ENCODE measurements at regions not wholly inside any gene's neighbourhood (a gene's known extent, or its start where the extent isn't known, plus 50 kb on each side); places are given as distances from the start of the nearest gene placed in this dataset.
"Not testable (repeated sequence)": the region's sequence is repeated elsewhere in the genome, so short reads cannot be mapped to it uniquely, and the experiment has no call there.

DNA sequence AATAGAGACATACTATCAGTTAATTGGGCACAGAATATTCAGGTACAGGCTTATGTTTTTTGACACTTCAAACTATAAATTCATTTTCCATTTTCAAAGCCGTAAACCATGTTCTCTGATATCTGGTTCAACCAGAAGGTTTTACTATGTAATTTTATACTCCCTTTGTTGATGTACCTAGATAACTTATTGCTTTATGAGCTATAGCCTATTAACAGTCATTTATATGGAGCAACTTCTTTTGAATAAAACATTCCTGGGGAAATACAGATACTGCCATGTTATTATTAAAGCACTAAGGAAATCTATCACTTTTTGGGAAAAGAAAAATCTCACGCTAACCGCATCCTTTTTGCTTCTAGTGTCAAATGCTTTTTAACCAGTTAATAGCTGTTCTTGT is 505.6 kb downstream of the PYDC2 start:
- no peak for DNase-seq

DNA sequence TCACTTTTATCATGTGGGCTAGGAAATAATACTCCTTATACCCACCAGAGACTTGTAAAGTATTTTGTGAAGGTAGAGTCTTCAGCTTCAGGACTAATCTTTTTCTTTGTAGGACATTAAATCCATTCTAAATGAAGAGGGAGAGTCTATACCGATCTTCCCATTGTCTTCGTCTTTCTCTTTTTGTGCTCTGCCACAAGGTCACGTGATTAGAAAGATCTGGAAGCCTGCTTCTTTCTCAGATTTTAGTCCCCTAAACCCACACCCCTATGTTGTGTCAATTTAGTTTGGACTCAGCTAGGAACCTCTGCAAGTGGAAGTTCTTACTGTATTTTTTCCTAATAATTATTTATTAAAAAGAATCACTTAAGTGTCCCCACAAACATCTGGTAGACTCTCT is 507.3 kb downstream of the PYDC2 start:
- DNase-seq = no peak

DNA sequence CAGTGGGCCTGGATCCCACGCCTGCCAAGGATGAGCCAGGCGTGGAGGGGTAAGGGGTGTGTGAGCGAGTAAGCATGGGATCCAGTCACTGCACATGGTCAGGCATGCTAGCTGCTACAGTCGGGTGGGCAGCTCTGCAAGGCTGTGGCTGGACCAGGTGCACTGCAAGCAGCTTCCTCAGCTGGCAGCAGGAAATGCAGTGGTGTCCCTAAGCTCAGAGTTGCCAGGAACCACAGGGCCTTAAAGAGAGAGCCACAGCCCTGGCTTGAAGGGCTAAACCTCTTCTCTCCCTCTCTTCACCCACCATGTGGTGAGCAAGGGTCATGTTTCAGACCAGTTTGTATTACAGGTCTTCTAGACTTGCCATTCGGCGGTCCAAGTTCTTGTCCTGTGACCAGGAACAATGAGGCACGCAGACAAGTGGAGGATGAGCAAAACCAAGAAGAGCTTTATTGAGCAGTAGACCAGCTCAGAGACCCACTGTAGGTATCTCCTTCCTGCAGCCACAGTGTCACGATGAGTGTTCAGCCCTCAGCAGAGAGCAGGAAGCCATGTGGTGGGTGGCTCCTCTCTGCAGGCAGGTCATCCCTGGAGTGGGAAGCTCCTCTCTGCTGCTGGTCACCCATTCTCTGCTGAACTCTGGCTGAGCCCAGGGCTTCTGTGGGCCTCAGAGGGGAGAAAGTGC is 511.9 kb downstream of the PYDC2 start:
- no peak for DNase-seq

DNA sequence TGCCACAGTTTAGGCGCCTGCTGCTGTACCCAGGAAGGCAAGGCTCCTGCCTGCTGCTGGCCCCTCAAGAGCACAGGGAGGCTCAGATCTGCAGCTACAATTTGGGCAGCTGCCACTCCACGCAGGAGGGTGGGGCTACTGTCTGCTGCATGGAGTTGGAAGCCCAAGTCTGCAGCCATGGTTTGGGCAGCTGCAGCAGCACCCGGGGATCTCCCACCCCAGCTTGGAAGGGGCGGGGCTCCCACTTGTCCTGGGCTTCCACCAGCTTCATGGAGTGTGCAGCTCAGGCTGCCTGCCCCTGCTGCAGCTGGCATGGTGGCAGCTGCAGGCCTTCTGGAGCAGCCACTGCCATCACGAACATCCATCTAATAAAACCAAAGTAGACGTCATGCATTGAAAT is 512.9 kb downstream of the PYDC2 start:
- DNase-seq = no peak

DNA sequence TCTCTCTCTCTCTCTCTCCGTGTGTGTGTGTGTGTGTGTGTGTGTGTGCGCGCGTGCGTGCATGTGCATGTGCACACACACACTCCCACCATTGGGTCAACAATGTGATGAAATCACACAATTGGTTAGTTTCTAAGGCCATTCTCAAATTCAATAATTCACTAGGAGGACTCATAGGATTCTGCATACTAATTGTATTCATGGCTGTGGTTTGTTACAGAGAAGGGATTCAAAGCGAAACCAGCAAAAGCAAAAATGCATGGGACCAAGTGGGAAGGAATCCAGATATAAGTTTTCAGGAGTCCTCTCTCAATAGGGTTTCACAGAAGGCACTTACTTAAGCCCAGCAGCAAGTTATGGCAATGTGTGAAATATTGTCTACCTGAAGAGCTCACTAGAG is 515.0 kb downstream of the PYDC2 start:
- DNase-seq = no peak

DNA sequence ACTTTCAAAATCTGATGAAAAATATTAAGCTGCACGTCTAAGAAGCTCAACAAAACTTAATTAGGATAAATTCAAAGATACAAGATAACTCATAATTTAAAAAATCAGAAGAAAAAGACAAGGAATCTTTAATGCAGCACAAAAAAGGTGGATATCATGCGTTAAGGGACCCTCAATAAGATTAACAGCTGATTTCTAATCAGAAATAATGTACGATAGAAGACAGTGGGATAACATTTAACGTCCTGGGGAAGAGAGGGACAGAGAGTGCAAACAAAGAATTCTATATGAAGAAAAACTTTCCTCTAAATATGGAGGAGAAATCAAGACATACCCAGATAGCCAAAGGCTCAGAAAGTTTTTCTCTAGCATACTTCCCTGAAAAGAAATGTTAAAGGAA is 519.5 kb downstream of the PYDC2 start:
- DNase-seq = no peak

DNA sequence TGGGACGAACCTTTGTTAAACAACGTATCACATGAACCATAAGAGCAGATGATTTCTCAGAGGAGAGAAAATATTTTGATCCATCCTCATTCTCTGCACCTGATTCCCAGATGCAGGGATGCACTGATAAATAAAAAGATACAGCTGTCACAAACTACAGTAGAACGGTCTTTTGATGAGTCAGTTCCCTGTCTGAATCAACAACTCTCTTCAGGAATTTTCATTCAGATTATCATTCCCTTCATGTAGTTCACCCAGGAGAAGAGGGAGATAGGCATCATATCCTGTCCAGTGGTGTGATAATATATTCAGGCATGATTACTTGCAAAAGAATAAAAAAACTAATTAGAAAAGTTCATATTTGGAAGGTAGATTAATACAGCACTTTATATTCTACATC is 521.5 kb downstream of the PYDC2 start:
- no peak for DNase-seq

DNA sequence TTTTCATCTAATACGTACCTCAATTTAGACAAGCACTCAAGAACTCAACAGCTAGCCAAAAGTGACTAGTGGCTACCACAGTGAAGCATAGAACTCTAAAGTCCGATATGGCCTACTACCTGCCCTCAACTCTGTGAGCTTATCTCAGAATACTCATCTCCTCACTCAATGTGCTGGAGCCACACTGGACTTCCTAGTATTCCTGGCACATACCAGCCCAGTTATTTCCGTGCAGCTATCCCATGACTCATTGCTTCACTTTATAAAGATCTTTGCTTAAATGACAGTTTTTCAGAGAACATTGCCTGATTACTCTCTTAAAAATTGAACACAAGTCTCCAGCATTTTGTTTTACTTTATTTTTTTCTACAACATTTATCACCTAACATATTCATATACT is 524.7 kb downstream of the PYDC2 start:
- no peak for DNase-seq

DNA sequence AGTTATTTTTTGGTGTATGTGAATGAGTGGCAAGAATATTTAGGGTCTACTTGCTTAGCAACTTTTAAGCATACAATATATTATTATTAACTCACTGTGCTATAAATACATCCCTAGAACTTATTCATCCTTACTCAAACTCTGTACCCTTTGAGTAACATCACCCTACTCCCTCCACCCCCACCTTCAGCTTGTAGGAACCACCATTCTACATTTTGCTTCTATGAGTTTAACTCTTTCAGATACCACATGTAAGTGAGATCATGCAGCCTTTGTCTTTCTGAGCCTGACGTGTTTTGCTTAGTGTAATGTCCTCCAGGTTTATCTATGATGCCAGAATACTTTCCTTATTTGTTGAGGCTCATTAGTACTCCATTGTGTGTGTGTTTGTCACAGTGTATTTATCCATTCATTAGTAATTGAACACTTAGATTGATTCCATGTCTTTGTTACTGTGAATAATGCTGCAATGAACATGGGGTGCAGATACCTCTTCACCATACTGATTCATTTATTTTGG is 526.9 kb downstream of the PYDC2 start:
- no peak for DNase-seq

DNA sequence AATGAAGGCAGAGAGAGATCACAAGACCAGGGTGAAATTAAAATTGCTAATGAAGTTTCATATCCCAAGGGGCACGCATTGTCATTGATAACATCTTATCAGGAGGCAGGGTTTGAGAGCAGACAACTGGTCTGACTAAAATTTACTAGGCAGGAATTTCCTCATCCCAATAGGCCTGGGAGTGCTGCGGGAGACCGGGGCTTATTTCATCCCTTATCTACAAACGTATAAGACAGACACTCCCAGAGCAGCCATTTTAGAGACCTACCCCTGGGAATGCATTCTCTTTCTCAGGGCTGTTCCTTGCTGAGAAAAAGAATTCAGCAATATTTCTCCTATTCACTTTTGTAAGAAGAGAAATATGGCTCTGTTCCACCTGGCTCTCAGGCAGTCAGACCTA is 533.0 kb downstream of the PYDC2 start:
- DNase-seq = not testable (repeated sequence)

DNA sequence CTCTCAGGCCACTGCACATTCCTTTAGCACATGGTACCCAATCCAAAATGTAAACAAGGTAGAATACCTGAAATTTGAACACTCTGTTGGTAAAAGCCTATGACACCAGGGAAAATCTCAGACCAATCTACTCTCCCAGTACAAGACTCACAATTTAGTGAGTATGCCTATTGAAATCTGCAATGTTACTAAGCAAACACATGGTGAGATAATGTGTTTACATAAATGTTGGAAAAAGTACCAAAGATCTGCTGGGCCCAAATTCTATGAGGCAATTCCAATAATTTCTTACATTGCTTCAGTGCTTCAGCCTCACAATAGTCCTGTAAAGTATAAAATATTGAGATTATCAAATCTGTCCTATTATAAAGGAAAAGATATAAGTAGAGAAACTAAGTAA is 536.1 kb downstream of the PYDC2 start:
- DNase-seq = no peak

DNA sequence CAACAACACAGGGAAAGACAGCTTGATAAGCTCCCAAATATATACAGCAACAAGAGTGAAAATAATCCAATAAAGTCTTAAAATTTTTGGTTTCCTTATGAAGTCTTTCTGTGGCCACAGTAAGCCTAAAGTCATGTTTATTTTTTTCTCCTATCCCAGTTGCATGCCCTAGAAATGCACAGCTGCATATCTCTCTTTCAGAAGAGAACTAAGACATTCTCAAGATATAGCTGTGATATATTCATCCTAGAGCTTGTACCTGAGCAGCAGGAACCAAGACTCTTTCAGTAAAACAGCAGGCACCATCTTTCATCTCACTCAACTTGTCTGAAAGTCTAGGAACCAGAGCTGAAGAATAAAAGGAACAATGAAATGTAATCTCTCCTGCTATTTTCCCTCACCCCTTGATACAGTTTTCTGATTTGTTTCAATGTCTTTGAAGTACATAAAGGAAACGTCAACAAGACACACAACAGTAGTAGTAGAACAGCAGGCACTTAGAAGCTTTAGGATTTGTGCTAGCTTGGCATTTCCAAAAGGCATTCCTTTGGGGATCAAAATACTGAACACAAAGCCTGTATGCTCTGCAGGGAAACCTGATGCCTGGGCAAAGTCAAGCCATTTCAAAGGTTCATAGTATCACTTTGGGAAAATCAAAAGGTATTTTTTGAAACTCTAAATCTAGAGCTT is 536.8 kb downstream of the PYDC2 start:
- DNase-seq = no peak

DNA sequence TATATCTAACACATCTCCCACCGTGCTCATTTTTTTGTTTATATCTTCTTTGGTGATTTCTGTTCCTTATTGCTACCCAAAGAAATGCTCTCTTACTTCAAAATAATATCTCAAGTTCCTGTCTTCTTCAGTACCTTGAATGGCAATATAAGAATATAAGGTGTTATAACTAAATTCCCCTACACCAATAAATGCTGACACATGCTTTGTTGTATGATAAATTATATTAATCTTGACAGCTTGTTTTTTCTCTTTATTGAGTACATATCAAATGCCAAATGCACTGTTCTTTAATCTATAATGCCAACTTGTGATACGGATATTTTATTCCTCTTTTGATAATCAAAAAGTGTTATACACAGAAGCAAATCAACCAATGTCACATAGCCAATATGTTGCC is 540.3 kb downstream of the PYDC2 start:
- no peak for DNase-seq

DNA sequence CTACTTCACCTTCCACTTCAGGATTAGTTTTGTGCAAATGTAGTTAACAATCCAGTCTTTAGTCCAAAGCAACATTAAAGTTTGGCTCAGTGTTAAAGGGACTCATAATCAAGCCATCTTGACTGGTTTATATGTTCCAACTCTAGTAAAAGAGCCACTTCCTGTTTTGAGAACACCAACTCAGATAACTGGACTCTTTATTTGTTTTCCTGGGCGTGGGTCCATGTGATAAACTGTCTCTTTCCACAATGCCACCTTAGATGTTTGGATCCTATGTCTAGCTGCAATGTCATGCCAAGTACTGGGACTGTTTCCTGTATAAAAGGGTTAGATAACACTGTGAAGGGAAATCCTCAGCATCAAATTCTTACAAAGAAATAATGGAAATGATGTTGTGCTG is 545.0 kb downstream of the PYDC2 start:
- DNase-seq = no peak

DNA sequence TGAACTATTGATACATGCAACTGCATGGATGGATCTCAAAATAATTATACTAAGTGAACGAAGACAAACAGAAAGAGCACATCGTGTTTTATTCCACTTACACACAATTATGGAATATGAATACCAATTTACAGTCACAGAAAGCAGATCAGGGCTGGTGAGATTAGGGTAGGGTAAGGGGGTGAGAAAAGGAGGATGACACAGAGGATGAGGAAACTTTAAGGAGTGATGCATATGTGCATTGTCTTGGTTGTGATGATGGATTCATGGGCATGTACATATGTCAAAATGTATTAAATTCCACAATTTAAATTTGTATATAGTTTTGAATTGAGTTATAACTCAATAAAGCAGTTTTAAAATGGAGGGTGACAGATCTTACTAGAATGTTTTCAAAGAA is 548.9 kb downstream of the PYDC2 start:
- no peak for DNase-seq

DNA sequence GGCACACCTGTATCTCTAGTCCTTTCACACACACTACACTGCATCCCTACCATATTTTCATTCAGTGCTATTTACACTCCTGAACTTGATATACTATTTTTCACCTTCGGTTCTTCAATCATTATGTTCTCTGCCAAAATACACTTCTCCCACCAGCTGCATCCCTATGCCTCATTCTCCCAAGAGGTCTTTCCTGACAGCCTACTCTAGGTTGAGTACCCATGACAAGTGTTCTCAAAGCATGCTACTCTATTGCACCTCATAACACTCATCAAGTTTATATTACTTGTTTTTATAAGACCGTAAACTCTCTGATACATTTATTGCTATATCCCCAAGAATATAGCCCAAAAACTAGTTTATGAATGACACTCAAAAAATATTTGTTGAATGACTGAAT is 549.5 kb downstream of the PYDC2 start:
- no peak for DNase-seq

DNA sequence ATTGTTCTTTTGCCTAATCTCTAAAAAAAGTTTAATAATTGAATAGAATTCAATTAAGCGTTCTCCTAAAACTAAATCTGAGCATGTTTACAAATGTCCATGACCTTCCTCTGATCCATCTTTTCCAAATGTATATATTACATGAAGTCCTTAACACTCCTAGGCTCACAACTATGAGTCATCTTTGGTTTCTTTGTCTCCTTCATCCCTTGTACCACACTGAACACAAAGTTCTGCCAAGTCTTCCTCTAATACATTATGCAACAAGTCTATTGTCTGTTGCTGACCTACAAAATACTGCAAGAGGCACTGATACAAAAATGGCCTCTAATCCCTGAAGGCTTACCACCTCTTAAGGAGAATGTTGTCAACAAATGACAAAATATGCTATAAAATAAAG is 550.2 kb downstream of the PYDC2 start:
- DNase-seq = no peak

DNA sequence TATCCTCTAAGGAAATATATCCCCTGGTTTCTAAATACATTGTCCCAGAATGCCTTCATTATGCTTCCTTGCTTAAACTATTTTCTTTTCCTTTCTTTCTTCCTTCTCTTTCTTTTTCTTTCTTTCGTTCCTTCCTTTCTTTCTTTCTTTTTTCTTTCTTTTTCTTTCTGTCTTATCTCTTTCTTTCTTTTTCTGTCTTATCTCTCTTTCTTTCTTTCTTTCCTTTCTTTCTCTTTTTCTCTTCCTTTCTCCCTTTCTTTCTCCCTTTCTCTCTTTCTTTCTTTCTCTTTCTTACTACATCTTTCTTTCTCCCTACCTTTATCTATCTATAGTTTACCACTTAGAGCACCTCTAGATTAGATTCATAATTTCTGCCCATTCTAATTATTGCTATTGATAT is 552.1 kb downstream of the PYDC2 start:
- no peak for DNase-seq

DNA sequence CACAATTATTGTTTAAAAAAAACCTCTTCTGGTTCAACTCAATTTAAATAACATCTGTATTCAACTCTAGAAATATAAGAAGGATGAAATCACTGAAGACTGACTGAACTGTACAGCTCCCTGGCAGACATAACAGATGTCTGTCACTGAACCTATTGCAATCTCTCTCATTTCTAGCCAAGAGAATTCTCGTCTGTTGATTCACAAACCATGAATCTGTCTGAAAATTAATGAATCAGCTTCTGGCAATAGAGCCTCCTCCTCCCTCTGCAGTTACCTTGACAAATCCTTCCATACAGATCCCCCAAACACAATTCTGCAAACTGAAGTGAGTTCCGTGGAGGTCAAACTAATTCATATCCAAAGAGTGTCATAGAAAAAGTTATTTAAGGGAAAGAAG is 561.4 kb downstream of the PYDC2 start:
- no peak for DNase-seq

DNA sequence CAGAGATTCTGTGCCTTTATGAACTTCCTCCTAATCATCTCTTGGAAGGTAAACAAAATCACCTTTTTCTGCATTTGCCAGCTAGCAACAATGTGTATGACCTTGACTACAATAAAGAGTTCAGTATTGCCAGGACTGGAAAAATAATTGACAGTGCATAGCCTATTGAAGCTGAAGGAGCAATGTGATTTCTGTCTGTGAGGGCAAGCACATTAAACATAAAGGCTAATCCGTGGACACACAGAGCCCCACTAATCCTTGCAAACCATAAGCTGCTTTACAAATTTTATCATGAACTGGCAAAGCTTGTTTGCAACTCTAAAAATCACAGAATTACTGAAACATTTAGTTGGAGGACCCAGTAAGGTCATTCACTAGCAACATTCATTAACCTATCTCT is 563.8 kb downstream of the PYDC2 start:
- no peak for DNase-seq

DNA sequence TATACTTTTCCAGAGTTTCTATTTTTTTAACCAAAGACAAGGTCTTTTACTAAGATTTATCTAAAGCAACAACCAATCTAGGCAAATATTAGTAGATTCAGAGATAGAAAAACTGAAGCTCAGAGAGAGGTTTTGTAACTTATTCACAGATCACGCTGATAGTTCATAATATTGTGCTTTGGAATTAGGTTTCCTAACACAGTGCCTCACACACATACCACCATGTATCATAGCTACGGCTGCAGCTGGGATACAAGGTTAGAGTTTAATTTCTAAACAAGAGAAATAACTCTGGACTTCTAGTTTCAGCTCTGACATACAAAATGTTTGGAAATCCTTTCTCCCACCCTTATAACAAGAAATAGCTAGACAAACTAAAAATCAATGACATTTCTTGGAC is 565.7 kb downstream of the PYDC2 start:
- DNase-seq = no peak

DNA sequence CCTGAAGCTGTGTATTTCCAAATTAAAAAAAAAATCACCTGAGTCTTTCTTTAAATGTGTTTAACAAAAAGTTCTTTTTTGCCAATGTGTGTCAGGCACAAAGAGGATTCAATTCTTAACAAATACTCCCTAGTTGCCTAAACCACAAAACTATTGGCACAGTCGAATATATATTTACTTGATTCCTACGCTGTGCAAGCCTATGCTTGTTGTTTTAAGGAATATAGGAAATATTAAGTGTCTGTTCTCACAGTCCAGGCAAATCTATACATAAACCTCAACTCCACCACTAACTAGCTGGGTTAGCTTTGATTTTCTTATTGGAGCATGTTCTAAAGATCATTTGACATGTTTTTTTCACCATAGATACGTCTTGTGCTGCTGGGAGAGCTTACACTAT is 571.0 kb downstream of the PYDC2 start:
- no peak for DNase-seq

DNA sequence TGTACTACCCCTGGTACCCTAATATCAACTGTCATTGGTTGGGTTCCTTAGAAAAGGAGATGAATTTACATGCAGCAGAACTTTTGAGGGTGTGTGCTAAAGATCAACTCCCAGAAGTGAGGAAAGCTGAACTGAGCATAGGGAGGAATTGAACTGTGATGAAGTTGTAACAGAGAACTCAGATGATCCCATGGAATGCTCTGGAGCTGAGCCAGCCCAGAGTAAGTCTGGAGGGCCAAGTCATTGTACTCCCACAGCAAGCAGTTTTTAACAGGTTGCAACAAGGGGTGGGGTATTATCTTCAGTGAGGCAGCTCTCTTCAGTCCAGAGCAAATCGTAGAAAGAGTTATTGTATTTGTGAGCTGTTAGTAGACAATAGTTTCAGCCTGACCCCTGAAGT is 572.3 kb downstream of the PYDC2 start:
- DNase-seq = no peak

DNA sequence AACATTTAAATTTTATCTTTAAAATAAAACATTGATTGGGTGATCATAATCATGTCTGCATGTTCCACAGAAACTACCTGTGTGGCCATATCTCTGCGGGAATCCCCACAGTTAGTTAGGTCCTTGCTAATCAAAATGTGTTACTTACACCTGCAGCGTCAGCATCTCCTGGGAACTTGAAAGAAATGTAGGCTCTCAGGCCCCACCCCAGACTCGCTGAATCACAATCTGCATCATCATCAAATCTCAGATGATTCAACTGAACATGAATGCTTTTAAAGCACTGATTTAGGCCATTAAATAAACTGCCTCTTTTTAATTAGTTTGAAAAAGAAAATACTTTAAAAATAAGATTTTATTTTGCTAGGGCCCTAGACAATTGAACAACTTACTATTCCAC is 577.8 kb downstream of the PYDC2 start:
- DNase-seq = no peak

Measured in occipital lobe (tissue), 1 donor.